ENCODE measurements at regions not wholly inside any gene's neighbourhood (a gene's known extent, or its start where the extent isn't known, plus 50 kb on each side); places are given as distances from the start of the nearest gene placed in this dataset.

GRCh38 chr20:55597526-55597925, 407.8 kb downstream of the CBLN4 start:
- no peak for TF ChIP-seq CTCF (IDR thresholded peaks at IDR 0.05)
- TF ChIP-seq POLR2A (IDR thresholded peaks at IDR 0.05) = no peak
- no peak for TF ChIP-seq POLR2AphosphoS5 (IDR thresholded peaks at IDR 0.05)
- no peak for TF ChIP-seq EP300 (IDR thresholded peaks at IDR 0.05)
